Loucy (cell line): ENCODE measurements at regions not wholly inside any gene's neighbourhood (a gene's known extent, or its start where the extent isn't known, plus 50 kb on each side); places are given as distances from the start of the nearest gene placed in this dataset.

ENCODE experiments used
- H2AFZ ChIP-seq: fragments of 200-600 bp; sonication (generic); 2 replicates; pipeline ENCODE4 v1.6.0; 2016; ENCODE audit warnings: antibody characterized with exemption, mild to moderate bottlenecking, low read length, moderate library complexity
- H3F3A ChIP-seq: fragments of 200-600 bp; 2 replicates; pipeline ENCODE4 v1.6.0; 2016; ENCODE audit warnings: antibody characterized with exemption, low read depth, mild to moderate bottlenecking
- H3K27me3 ChIP-seq: fragments of 200-600 bp; sonication (generic); 2 replicates; pipeline ENCODE4 v1.6.1; 2014; ENCODE audit warnings: low read length, mild to moderate bottlenecking; ENCODE audit not compliant: insufficient read depth, poor library complexity, severe bottlenecking
- H3K36me3 ChIP-seq: fragments of 200-600 bp; sonication (generic); 2 replicates; pipeline ENCODE4 v1.6.1; 2016; ENCODE audit warnings: low read length; ENCODE audit not compliant: insufficient read depth
- H3K4me1 ChIP-seq: fragments of 200-600 bp; sonication (generic); 2 replicates; pipeline ENCODE4 v1.5.1; 2014; ENCODE audit warnings: low read length, mild to moderate bottlenecking; ENCODE audit not compliant: insufficient read depth, poor library complexity, severe bottlenecking
- H3K4me2 ChIP-seq: fragments of 200-600 bp; sonication (generic); 2 replicates; pipeline ENCODE4 v1.6.0; 2014; ENCODE audit warnings: antibody characterized with exemption, low read length, low read depth, mild to moderate bottlenecking; ENCODE audit not compliant: poor library complexity, severe bottlenecking
- H3K4me3 ChIP-seq: fragments of 200-600 bp; sonication (generic); 2 replicates; pipeline ENCODE4 v1.5.1; 2014; ENCODE audit warnings: low read length, mild to moderate bottlenecking, mixed read lengths; ENCODE audit not compliant: poor library complexity, severe bottlenecking
- H3K79me2 ChIP-seq: fragments of 200-600 bp; sonication (generic); 2 replicates; pipeline ENCODE4 v1.6.1; 2014; ENCODE audit warnings: low read length; ENCODE audit not compliant: insufficient read depth
- H3K9ac ChIP-seq: fragments of 200-600 bp; sonication (generic); 2 replicates; pipeline ENCODE4 v1.6.0; 2014; ENCODE audit warnings: mild to moderate bottlenecking, low read depth, low read length, moderate library complexity; ENCODE audit not compliant: poor library complexity, severe bottlenecking
- H3K9me2 ChIP-seq: fragments of 200-600 bp; sonication (generic); replicated peaks from 2 replicates; pipeline ENCODE4 v1.6.1; 2016; ENCODE audit warnings: low read depth, low read length, mixed read lengths
- H3K9me3 ChIP-seq: fragments of 200-600 bp; sonication (generic); 2 replicates; pipeline ENCODE4 v1.6.1; 2014; ENCODE audit warnings: mild to moderate bottlenecking, antibody characterized with exemption, low read length, low read depth; ENCODE audit not compliant: insufficient read depth
- H4K20me1 ChIP-seq: fragments of 200-600 bp; sonication (generic); 2 replicates; pipeline ENCODE4 v1.6.0; 2014; ENCODE audit warnings: antibody characterized with exemption, low read length, mild to moderate bottlenecking; ENCODE audit not compliant: insufficient read depth, poor library complexity, severe bottlenecking
- CTCF ChIP-seq: fragments of 200-600 bp; sonication (generic); conservative IDR thresholded peaks from 2 replicates; pipeline ENCODE4 v1.5.1; 2014; ENCODE audit warnings: mild to moderate bottlenecking, antibody characterized with exemption, low read length
- EZH2phosphoT487 ChIP-seq: fragments of 200-600 bp; IDR thresholded peaks from 2 replicates; pipeline ENCODE4 v1.6.1; 2018; ENCODE audit warnings: antibody characterized with exemption, mild to moderate bottlenecking, moderate library complexity, borderline replicate concordance

GRCh38 chr3:145144361-145144760 lies 1016.6 kb downstream of the PLOD2 start:
- Histone ChIP-seq H3K9me2 (no peaks in the 10 kb centered on the region), H2AFZ (peak overlapping the region; percentile 13; the same call in 1 of the 2 replicates), H3K4me3 (peak overlapping the region; percentile 6), H3K4me1 (peaks cover 16% of the 10 kb centered on the region), H4K20me1 (no peaks in the 10 kb centered on the region), H3F3A (no peaks in the 10 kb centered on the region), H3K36me3 (no peaks in the 10 kb centered on the region), H3K27me3 (no peaks in the 10 kb centered on the region), H3K79me2 (no peaks in the 10 kb centered on the region), H3K9ac (no peak overlapping the region), H3K4me2 (peak overlapping the region; percentile 36), H3K9me3 (no peaks in the 10 kb centered on the region)
- no peak for TF ChIP-seq EZH2phosphoT487

GRCh38 chr3:145145461-145145860 lies 1015.5 kb downstream of the PLOD2 start:
- H3K36me3 ChIP-seq, result no peaks in the 10 kb centered on the region
- TF ChIP-seq CTCF (no peak), EZH2phosphoT487 (no peak)
- no peaks in the 10 kb centered on the region for H3K9me2 ChIP-seq
- H3K4me1 ChIP-seq, result peaks cover 16% of the 10 kb centered on the region
- no peaks in the 10 kb centered on the region for H3K79me2 ChIP-seq
- peak overlapping the region; percentile 36 for H3K4me2 ChIP-seq
- no peak overlapping the region for H3K9ac ChIP-seq
- no peaks in the 10 kb centered on the region for H4K20me1 ChIP-seq
- no peaks in the 10 kb centered on the region for H3K9me3 ChIP-seq
- H3K4me3 ChIP-seq, result no peak overlapping the region
- H3F3A ChIP-seq, result no peaks in the 10 kb centered on the region
- no peak overlapping the region for H2AFZ ChIP-seq
- no peaks in the 10 kb centered on the region for H3K27me3 ChIP-seq

- Histone ChIP-seq H3K4me2 (no peak overlapping the region), H3K36me3 (no peaks in the 10 kb centered on the region), H3K27me3 (no peaks in the 10 kb centered on the region), H3K4me3 (no peak overlapping the region), H3K9ac (no peak overlapping the region), H4K20me1 (no peaks in the 10 kb centered on the region), H3K79me2 (no peaks in the 10 kb centered on the region), H3K9me2 (no peaks in the 10 kb centered on the region), H3K9me3 (no peaks in the 10 kb centered on the region), H3K4me1 (no peaks in the 10 kb centered on the region), H2AFZ (no peak overlapping the region), H3F3A (no peaks in the 10 kb centered on the region)
- no peak for TF ChIP-seq EZH2phosphoT487
- no peak for TF ChIP-seq CTCF
Measured at GRCh38 chr3:145159640-145160039, 1001.3 kb downstream of the PLOD2 start.

- Histone ChIP-seq H3K4me1 (no peaks in the 10 kb centered on the region), H3K9me3 (no peaks in the 10 kb centered on the region), H4K20me1 (no peaks in the 10 kb centered on the region), H3K4me2 (no peak overlapping the region), H3K36me3 (no peaks in the 10 kb centered on the region), H3K9me2 (no peaks in the 10 kb centered on the region), H3K79me2 (no peaks in the 10 kb centered on the region), H2AFZ (no peak overlapping the region), H3K4me3 (no peak overlapping the region), H3K27me3 (no peaks in the 10 kb centered on the region), H3K9ac (no peak overlapping the region), H3F3A (no peaks in the 10 kb centered on the region)
- TF ChIP-seq CTCF (no peak), EZH2phosphoT487 (no peak)
Measured at GRCh38 chr3:145170121-145170520, 990.9 kb downstream of the PLOD2 start.
